ENCODE measurements at regions not wholly inside any gene's neighbourhood (a gene's known extent, or its start where the extent isn't known, plus 50 kb on each side); places are given as distances from the start of the nearest gene placed in this dataset.

DNA sequence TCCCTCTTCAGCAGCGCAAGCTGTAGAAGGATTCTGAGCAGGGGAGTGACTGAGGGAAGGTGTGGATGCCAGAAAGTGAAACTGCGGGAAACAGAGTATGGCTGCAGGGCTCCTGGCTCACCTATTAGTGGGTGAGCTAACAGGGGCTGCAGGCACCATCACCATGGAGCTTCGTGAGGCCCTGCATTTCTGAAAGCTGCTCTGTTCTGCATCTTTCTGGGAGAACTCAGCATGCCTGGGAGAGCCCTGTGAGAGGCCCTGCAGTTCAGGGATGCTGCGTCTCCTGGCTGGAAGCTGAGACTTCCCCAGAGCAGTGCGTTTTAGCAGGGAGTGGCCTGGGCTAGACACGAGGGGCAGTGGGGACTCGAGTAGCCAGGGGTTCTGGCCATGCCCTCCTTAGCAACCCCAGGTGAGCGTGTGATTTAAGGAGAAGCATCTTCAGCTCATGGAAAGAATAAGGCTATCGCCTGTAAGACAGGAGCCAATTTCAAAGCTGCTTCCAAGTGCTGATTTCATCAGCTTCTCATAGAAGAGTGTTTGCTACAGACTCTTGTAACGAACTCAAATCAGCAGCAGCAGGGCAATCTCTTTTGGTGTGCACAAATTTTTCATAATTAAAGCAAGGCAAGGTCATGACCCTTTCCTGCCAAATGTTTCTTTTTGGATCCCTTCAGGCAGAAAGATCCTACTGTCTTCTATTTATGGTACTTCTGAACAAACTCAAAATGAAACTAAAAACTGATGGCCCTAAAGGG is 293.6 kb upstream of the ZNF32 start:
- TF ChIP-seq POLR2A (IDR thresholded peaks at IDR 0.05) = no peak
- TF ChIP-seq, protein P1, sequence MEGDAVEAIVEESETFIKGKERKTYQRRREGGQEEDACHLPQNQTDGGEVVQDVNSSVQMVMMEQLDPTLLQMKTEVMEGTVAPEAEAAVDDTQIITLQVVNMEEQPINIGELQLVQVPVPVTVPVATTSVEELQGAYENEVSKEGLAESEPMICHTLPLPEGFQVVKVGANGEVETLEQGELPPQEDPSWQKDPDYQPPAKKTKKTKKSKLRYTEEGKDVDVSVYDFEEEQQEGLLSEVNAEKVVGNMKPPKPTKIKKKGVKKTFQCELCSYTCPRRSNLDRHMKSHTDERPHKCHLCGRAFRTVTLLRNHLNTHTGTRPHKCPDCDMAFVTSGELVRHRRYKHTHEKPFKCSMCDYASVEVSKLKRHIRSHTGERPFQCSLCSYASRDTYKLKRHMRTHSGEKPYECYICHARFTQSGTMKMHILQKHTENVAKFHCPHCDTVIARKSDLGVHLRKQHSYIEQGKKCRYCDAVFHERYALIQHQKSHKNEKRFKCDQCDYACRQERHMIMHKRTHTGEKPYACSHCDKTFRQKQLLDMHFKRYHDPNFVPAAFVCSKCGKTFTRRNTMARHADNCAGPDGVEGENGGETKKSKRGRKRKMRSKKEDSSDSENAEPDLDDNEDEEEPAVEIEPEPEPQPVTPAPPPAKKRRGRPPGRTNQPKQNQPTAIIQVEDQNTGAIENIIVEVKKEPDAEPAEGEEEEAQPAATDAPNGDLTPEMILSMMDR (IDR thresholded peaks at IDR 0.05 in 8 of 11, conservative IDR thresholded peaks at IDR 0.05 in 3 of 11) = no peak
- no peak for TF ChIP-seq POLR2AphosphoS5 (IDR thresholded peaks at IDR 0.05)
